GM10266 (cell line): ENCODE measurements at regions not wholly inside any gene's neighbourhood (a gene's known extent, or its start where the extent isn't known, plus 50 kb on each side); places are given as distances from the start of the nearest gene placed in this dataset.
A peak's percentile ranks its signal among the peaks of the same experiment; 100 is the strongest.

Experiments
- DNase-seq: peaks from one replicate; pipeline ENCODE4 v3.0.0; 2012; ENCODE audit errors: extremely low spot score
- CTCF ChIP-seq: IDR thresholded peaks from 2 replicates; pipeline ENCODE4 v1.5.1; 2012; ENCODE audit warnings: mild to moderate bottlenecking, low read depth; ENCODE audit not compliant: control insufficient read depth, insufficient read depth; ENCODE audit errors: missing control alignments

GRCh38 chr2:67210430-67210829 is 186.7 kb upstream of the ETAA1 start:
- TF ChIP-seq CTCF, result no peak
- no peak for DNase-seq

GRCh38 chr2:67212203-67212602 is 184.9 kb upstream of the ETAA1 start:
- no peak for TF ChIP-seq CTCF
- no peak for DNase-seq

- DNase-seq, result no peak
- no peak for TF ChIP-seq CTCF
Observed at GRCh38 chr2:67213270-67213670, 183.9 kb upstream of the ETAA1 start.

GRCh38 chr2:67213677-67214402 is 183.3 kb upstream of the ETAA1 start:
- DNase-seq, result no peak
- TF ChIP-seq CTCF, result no peak

- no peak for DNase-seq
- TF ChIP-seq CTCF, result no peak
Observed at GRCh38 chr2:67214585-67215185, 182.4 kb upstream of the ETAA1 start.

- peak; percentile 5 for DNase-seq
- no peak for TF ChIP-seq CTCF
Observed at GRCh38 chr2:67215214-67216055, 181.7 kb upstream of the ETAA1 start.
